ENCODE measurements at regions not wholly inside any gene's neighbourhood (a gene's known extent, or its start where the extent isn't known, plus 50 kb on each side); places are given as distances from the start of the nearest gene placed in this dataset.
"Not testable (repeated sequence)": the region's sequence is repeated elsewhere in the genome, so short reads cannot be mapped to it uniquely, and the experiment has no call there.

- DNase-seq (ENCODE audit: low read depth in 3 of 3, low spot score in 2 of 3) = no peak
Measured at GRCh38 chr1:199182186-199182843, 543.5 kb downstream of the PTPRC start.

GRCh38 chr1:199184180-199184579 is 545.3 kb downstream of the PTPRC start:
- DNase-seq (ENCODE audit: low read depth in 3 of 3, low spot score in 2 of 3) = no peak

GRCh38 chr1:199194862-199195261 is 556.0 kb downstream of the PTPRC start:
- DNase-seq (ENCODE audit: low read depth in 3 of 3, low spot score in 2 of 3) = no peak

GRCh38 chr1:199197695-199198094 is 558.9 kb downstream of the PTPRC start:
- no peak for DNase-seq (ENCODE audit: low read depth in 3 of 3, low spot score in 2 of 3)

GRCh38 chr1:199202331-199202730 is 563.5 kb downstream of the PTPRC start:
- no peak for DNase-seq (ENCODE audit: low read depth in 3 of 3, low spot score in 2 of 3)

- DNase-seq (ENCODE audit: low read depth in 3 of 3, low spot score in 2 of 3) = no peak
Measured at GRCh38 chr1:199204231-199204630, 565.4 kb downstream of the PTPRC start.

GRCh38 chr1:199205740-199206441 is 567.1 kb downstream of the PTPRC start:
- DNase-seq (ENCODE audit: low read depth in 3 of 3, low spot score in 2 of 3) = no peak

GRCh38 chr1:199208847-199209246 is 570.0 kb downstream of the PTPRC start:
- no peak for DNase-seq (ENCODE audit: low read depth in 3 of 3, low spot score in 2 of 3)

- DNase-seq (ENCODE audit: low read depth in 3 of 3, low spot score in 2 of 3) = no peak
Measured at GRCh38 chr1:199218065-199218464, 579.2 kb downstream of the PTPRC start.

GRCh38 chr1:199218533-199218932 is 579.7 kb downstream of the PTPRC start:
- no peak for DNase-seq (ENCODE audit: low read depth in 3 of 3, low spot score in 2 of 3)

- no peak for DNase-seq (ENCODE audit: low read depth in 3 of 3, low spot score in 2 of 3)
Measured at GRCh38 chr1:199220031-199220430, 581.2 kb downstream of the PTPRC start.

GRCh38 chr1:199221371-199222150 is 582.7 kb downstream of the PTPRC start:
- DNase-seq (ENCODE audit: low read depth in 3 of 3, low spot score in 2 of 3) = no peak

GRCh38 chr1:199223936-199224335 is 585.1 kb downstream of the PTPRC start:
- no peak for DNase-seq (ENCODE audit: low read depth in 3 of 3, low spot score in 2 of 3)

GRCh38 chr1:199226163-199226562 is 587.3 kb downstream of the PTPRC start:
- DNase-seq (ENCODE audit: low read depth in 3 of 3, low spot score in 2 of 3) = peak in 1 of 3 donors; percentile 16

GRCh38 chr1:199242147-199242546 is 603.3 kb downstream of the PTPRC start:
- DNase-seq (ENCODE audit: low read depth in 3 of 3, low spot score in 2 of 3) = no peak

- no peak for DNase-seq (ENCODE audit: low read depth in 3 of 3, low spot score in 2 of 3)
Measured at GRCh38 chr1:199242601-199243000, 603.8 kb downstream of the PTPRC start.

- no peak for DNase-seq (ENCODE audit: low read depth in 3 of 3, low spot score in 2 of 3)
Measured at GRCh38 chr1:199243423-199244061, 604.7 kb downstream of the PTPRC start.

- DNase-seq (ENCODE audit: low read depth in 3 of 3, low spot score in 2 of 3) = no peak
Measured at GRCh38 chr1:199245946-199246345, 607.1 kb downstream of the PTPRC start.

- no peak for DNase-seq (ENCODE audit: low read depth in 3 of 3, low spot score in 2 of 3)
Measured at GRCh38 chr1:199246716-199247115, 607.9 kb downstream of the PTPRC start.

- DNase-seq (ENCODE audit: low read depth in 3 of 3, low spot score in 2 of 3) = no peak
Measured at GRCh38 chr1:199247891-199248290, 609.1 kb downstream of the PTPRC start.

GRCh38 chr1:199254040-199254439 is 615.2 kb downstream of the PTPRC start:
- not testable (repeated sequence) for DNase-seq (ENCODE audit: low read depth in 3 of 3, low spot score in 2 of 3)
